HL-60 (cell line): ENCODE measurements at regions not wholly inside any gene's neighbourhood (a gene's known extent, or its start where the extent isn't known, plus 50 kb on each side); places are given as distances from the start of the nearest gene placed in this dataset.

Experiments used
- DNase-seq, 2 experiments: peaks; one replicate each; pipeline ENCODE4 v3.0.0-alpha.2; 2010 to 2020; ENCODE audit warnings: low read depth in 1 of 2, low spot score in 1 of 2
- H3K27ac ChIP-seq: fragments of 250-450 bp; sonication (Bioruptor Pico); replicated peaks from 2 replicates; pipeline ENCODE4 v1.5.1; 2020; ENCODE audit warnings: mild to moderate bottlenecking, moderate library complexity
- H3K27me3 ChIP-seq: fragments of 250-450 bp; sonication (Bioruptor Pico); 2 replicates; pipeline ENCODE4 v1.5.1; 2021; ENCODE audit warnings: mild to moderate bottlenecking, moderate library complexity; ENCODE audit not compliant: insufficient read depth, poor library complexity, severe bottlenecking
- H3K4me3 ChIP-seq: replicated peaks from 2 replicates; pipeline ENCODE4 v1.5.1; 2011; ENCODE audit warnings: mild to moderate bottlenecking, control low read depth, low read length; ENCODE audit not compliant: insufficient read depth
- GABPA ChIP-seq: IDR thresholded peaks from 2 replicates; pipeline ENCODE4 v1.6.1; 2012; ENCODE audit warnings: low read depth
- POLR2AphosphoS5 ChIP-seq: IDR thresholded peaks from 2 replicates; pipeline ENCODE4 v1.6.1; 2012; ENCODE audit warnings: low read depth
- SPI1 ChIP-seq: IDR thresholded peaks from 2 replicates; pipeline ENCODE4 v1.6.1; 2012; ENCODE audit warnings: low read depth, mild to moderate bottlenecking, borderline replicate concordance
- TF ChIP-seq, protein P1 (sequence below): IDR thresholded peaks from 2 replicates; pipeline ENCODE4 v1.6.1; 2012; ENCODE audit warnings: low read depth; ENCODE audit not compliant: insufficient replicate concordance
- TF ChIP-seq, protein P2 (sequence below): IDR thresholded peaks from one replicate; pipeline ENCODE4 v1.5.1; 2011; ENCODE audit warnings: low read length, control low read depth, inconsistent platforms; ENCODE audit not compliant: insufficient read depth

DNA sequence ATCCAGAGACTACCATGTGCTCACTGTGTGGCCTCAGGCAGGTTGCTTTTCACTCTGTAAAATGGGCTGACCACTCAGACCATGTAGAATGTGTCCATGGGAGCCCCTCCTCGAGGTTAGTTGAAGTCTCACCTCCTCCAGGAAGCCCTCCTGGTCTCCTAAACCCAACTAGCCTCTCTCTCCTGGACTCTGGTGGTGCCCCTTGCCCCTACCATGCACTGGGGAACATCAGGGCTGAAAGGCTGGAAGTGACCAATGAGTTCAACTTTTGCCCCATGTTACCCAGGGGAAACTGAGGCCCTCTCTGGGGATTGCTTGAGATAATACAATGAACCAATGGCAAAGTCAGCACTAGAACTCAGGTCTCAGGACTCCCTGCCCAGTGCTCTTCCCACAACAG, 69.2 kb upstream of the SLC6A6 start:
- no peak overlapping the region for H3K4me3 ChIP-seq
- TF ChIP-seq SPI1, result no peak
- TF ChIP-seq, protein P1, sequence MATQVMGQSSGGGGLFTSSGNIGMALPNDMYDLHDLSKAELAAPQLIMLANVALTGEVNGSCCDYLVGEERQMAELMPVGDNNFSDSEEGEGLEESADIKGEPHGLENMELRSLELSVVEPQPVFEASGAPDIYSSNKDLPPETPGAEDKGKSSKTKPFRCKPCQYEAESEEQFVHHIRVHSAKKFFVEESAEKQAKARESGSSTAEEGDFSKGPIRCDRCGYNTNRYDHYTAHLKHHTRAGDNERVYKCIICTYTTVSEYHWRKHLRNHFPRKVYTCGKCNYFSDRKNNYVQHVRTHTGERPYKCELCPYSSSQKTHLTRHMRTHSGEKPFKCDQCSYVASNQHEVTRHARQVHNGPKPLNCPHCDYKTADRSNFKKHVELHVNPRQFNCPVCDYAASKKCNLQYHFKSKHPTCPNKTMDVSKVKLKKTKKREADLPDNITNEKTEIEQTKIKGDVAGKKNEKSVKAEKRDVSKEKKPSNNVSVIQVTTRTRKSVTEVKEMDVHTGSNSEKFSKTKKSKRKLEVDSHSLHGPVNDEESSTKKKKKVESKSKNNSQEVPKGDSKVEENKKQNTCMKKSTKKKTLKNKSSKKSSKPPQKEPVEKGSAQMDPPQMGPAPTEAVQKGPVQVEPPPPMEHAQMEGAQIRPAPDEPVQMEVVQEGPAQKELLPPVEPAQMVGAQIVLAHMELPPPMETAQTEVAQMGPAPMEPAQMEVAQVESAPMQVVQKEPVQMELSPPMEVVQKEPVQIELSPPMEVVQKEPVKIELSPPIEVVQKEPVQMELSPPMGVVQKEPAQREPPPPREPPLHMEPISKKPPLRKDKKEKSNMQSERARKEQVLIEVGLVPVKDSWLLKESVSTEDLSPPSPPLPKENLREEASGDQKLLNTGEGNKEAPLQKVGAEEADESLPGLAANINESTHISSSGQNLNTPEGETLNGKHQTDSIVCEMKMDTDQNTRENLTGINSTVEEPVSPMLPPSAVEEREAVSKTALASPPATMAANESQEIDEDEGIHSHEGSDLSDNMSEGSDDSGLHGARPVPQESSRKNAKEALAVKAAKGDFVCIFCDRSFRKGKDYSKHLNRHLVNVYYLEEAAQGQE, result no peak
- TF ChIP-seq GABPA, result no peak
- TF ChIP-seq POLR2AphosphoS5, result no peak
- TF ChIP-seq, protein P2, sequence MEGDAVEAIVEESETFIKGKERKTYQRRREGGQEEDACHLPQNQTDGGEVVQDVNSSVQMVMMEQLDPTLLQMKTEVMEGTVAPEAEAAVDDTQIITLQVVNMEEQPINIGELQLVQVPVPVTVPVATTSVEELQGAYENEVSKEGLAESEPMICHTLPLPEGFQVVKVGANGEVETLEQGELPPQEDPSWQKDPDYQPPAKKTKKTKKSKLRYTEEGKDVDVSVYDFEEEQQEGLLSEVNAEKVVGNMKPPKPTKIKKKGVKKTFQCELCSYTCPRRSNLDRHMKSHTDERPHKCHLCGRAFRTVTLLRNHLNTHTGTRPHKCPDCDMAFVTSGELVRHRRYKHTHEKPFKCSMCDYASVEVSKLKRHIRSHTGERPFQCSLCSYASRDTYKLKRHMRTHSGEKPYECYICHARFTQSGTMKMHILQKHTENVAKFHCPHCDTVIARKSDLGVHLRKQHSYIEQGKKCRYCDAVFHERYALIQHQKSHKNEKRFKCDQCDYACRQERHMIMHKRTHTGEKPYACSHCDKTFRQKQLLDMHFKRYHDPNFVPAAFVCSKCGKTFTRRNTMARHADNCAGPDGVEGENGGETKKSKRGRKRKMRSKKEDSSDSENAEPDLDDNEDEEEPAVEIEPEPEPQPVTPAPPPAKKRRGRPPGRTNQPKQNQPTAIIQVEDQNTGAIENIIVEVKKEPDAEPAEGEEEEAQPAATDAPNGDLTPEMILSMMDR, result no peak
- DNase-seq, result no peak
- no peaks in the 10 kb centered on the region for H3K27me3 ChIP-seq
- no peak overlapping the region for H3K27ac ChIP-seq

DNA sequence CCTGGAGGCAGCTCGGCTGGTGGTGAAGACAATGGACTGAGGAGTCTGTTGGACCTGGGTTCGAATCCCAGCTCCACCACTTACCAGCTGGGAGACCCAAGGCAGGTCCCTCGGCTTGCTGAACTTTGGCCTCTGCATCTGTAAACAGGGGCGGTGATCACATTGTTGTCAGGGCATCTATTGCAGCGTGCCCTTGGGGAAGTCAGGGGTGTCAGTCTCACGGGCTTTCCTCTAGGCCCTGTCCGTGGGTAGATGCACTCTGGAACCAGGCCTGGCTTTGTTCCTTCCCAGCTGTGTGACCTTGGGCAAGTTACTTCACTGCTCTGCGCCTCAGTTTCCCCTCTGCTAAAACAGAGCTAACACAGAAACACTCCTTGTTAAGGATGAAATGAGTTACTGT, 68.8 kb upstream of the SLC6A6 start:
- Histone ChIP-seq H3K27ac (no peak overlapping the region), H3K4me3 (no peak overlapping the region), H3K27me3 (no peaks in the 10 kb centered on the region)
- no peak for DNase-seq
- TF ChIP-seq, protein P2, result no peak
- TF ChIP-seq SPI1 (no peak), GABPA (no peak), POLR2AphosphoS5 (no peak)
- TF ChIP-seq, protein P1, result no peak

DNA sequence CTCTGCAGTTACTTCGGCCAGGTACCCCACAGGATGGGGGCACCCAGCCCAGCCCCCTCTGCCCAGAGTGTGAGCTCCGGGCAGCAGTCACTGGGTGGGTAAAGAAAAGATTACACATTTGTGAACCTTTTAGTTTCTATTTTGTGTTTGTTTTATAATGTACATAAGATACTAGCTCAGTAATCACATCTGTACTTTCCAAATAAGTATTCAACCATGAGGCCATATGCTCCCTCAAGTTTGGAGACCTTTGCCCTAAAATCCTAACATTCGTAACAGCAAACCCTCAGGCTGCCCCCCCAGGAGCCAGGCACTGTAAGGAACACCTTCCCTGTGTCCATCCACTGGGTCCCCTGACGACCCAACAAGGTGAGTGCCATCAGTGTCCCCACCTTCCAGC, 68.3 kb upstream of the SLC6A6 start:
- Histone ChIP-seq H3K27ac (no peak overlapping the region), H3K27me3 (no peaks in the 10 kb centered on the region), H3K4me3 (no peak overlapping the region)
- TF ChIP-seq, protein P1, result no peak
- TF ChIP-seq, protein P2, result no peak
- TF ChIP-seq GABPA (no peak), POLR2AphosphoS5 (no peak), SPI1 (no peak)
- no peak for DNase-seq
